HEK293T (cell line): ENCODE measurements at regions not wholly inside any gene's neighbourhood (a gene's known extent, or its start where the extent isn't known, plus 50 kb on each side); places are given as distances from the start of the nearest gene placed in this dataset.

ENCODE experiments used
- CTCF ChIA-PET: fragments of 350-600 bp; formaldehyde crosslinking; extraction: SDS; loops from one replicate; lab custom pipeline; 2021; ENCODE audit warnings: antibody characterized with exemption, inconsistent platforms; lab: Yijun Ruan, JAX
- POLR2A ChIA-PET: fragments of 350-600 bp; formaldehyde crosslinking; extraction: SDS; loops from one replicate; lab custom pipeline; 2020; ENCODE audit warnings: antibody characterized with exemption, inconsistent platforms; lab: Yijun Ruan, JAX
- DNase-seq: peaks from one replicate; pipeline ENCODE4 v3.0.0; 2012; ENCODE audit warnings: mixed read lengths; ENCODE audit errors: extremely low spot score
- ARNT ChIP-seq: fragments of 450-650 bp; IDR thresholded peaks from 2 replicates; pipeline ENCODE4 v1.6.1; 2017; ENCODE audit warnings: mild to moderate bottlenecking
- BHLHE40 ChIP-seq: fragments of 450-650 bp; IDR thresholded peaks from 2 replicates; pipeline ENCODE4 v1.6.1; 2016; ENCODE audit warnings: mild to moderate bottlenecking, moderate library complexity, borderline replicate concordance
- CTBP1 ChIP-seq: fragments of 450-650 bp; IDR thresholded peaks from 2 replicates; pipeline ENCODE4 v1.6.1; 2016; ENCODE audit warnings: borderline replicate concordance
- ELF4 ChIP-seq: fragments of 450-650 bp; IDR thresholded peaks from 2 replicates; pipeline ENCODE4 v1.6.1; 2017; ENCODE audit warnings: antibody characterized with exemption
- FOXA1 ChIP-seq: fragments of 450-650 bp; IDR thresholded peaks from 2 replicates; pipeline ENCODE4 v1.6.1; 2016; ENCODE audit warnings: mild to moderate bottlenecking
- FOXK2 ChIP-seq: fragments of 450-650 bp; IDR thresholded peaks from 2 replicates; pipeline ENCODE4 v1.6.1; 2016; ENCODE audit warnings: mild to moderate bottlenecking
- FOXM1 ChIP-seq: fragments of 450-650 bp; IDR thresholded peaks from 2 replicates; pipeline ENCODE4 v1.6.1; 2017; ENCODE audit warnings: mild to moderate bottlenecking, borderline replicate concordance
- HDGF ChIP-seq: fragments of 450-650 bp; IDR thresholded peaks from 2 replicates; pipeline ENCODE4 v1.6.1; 2017; ENCODE audit warnings: antibody characterized with exemption, borderline replicate concordance
- L3MBTL2 ChIP-seq: fragments of 450-650 bp; conservative IDR thresholded peaks from 2 replicates; pipeline ENCODE4 v1.6.1; 2016; ENCODE audit warnings: mild to moderate bottlenecking
- LEF1 ChIP-seq: fragments of 450-650 bp; IDR thresholded peaks from 2 replicates; pipeline ENCODE4 v1.6.1; 2017; ENCODE audit warnings: mild to moderate bottlenecking, borderline replicate concordance
- NFRKB ChIP-seq: fragments of 450-650 bp; IDR thresholded peaks from 2 replicates; pipeline ENCODE4 v1.6.1; 2016; ENCODE audit warnings: mild to moderate bottlenecking, moderate library complexity
- SP1 ChIP-seq: fragments of 450-650 bp; IDR thresholded peaks from 2 replicates; pipeline ENCODE4 v1.6.1; 2017
- SUZ12 ChIP-seq: fragments of 450-650 bp; IDR thresholded peaks from 2 replicates; pipeline ENCODE4 v1.6.1; 2016; ENCODE audit warnings: mild to moderate bottlenecking
- TARDBP ChIP-seq: fragments of 450-650 bp; IDR thresholded peaks from 2 replicates; pipeline ENCODE4 v1.6.1; 2016
- ZNF384 ChIP-seq: fragments of 450-650 bp; IDR thresholded peaks from 2 replicates; pipeline ENCODE4 v1.6.1; 2016
- TF ChIP-seq, protein P1 (sequence below): fragments of 450-650 bp; IDR thresholded peaks from 2 replicates; pipeline ENCODE4 v1.6.1; 2016

DNA sequence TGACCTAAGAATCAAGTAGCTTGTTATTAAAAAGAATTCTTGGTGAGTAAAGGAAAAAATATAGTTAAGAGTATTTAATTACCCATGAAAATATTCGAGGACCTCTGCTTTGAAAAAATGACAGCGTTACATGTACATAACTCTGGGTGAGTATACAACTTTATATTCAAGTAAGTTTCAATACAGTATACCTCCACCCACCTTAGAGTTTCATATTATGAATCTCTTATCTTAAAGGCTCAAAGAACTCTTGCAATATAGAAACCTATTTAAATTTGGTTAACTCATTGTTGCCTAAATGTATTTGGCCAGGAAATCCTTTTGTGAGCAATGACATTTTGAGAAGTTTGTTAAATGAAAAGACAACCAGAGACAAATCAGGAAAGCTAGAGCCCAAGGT, 138.2 kb downstream of the QDPR start:
- DNase-seq, result no peak
- CTCF ChIA-PET, result no interaction called here
- TF ChIP-seq TARDBP (no peak), L3MBTL2 (no peak), SP1 (no peak), ZNF384 (no peak), ARNT (no peak), HDGF (no peak), NFRKB (no peak), SUZ12 (no peak), CTBP1 (no peak), LEF1 (no peak), BHLHE40 (no peak), FOXK2 (no peak), FOXA1 (no peak), ELF4 (no peak), FOXM1 (no peak)
- TF ChIP-seq, protein P1, sequence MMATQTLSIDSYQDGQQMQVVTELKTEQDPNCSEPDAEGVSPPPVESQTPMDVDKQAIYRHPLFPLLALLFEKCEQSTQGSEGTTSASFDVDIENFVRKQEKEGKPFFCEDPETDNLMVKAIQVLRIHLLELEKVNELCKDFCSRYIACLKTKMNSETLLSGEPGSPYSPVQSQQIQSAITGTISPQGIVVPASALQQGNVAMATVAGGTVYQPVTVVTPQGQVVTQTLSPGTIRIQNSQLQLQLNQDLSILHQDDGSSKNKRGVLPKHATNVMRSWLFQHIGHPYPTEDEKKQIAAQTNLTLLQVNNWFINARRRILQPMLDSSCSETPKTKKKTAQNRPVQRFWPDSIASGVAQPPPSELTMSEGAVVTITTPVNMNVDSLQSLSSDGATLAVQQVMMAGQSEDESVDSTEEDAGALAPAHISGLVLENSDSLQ, result no peak
- POLR2A ChIA-PET, result no interaction called here

DNA sequence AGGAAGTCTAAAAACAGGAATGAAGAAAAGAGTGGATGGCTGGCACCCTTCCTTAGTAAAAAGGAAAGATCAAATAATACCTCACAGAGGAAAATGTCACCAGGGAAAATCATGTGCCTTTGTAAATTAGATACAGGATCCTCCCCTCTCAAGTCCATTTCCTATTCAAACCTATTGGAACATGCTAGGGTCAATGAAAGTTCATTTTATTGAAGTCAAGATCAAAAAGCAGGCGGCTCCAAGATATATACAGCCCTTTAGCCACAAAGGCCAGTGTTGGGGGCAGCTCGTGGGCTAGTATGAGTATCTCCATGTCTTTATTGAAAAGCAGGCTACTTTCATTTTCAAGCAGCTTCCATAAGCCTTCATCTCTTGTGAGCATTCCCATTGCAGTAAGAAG, 141.1 kb downstream of the QDPR start:
- TF ChIP-seq, protein P1, result no peak
- no peak for TF ChIP-seq NFRKB
- no peak for TF ChIP-seq FOXK2
- ChIA-PET CTCF (no interaction called here), POLR2A (no interaction called here)
- no peak for DNase-seq

DNA sequence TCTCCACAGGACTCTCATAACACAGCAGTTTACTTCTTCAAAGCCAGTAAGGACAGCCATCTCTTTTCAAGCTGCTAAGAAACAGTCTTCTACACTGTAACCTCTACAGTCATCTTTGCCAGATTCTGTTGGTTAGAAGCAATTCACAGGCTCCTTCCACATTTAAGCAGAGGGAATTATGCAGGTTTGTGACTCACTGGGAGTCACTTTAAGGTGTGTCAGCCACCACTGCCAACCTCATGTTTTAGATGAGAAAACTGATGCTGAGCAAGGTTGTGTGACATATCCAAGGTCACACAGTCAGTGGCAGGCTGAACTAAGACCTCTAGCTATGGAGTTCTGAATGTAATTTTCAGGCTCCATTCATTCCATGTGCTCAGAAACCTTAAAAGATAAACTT, 143.5 kb downstream of the QDPR start:
- TF ChIP-seq TARDBP, result no peak
- TF ChIP-seq SUZ12, result no peak
- TF ChIP-seq ELF4, result no peak
- no peak for TF ChIP-seq BHLHE40
- TF ChIP-seq CTBP1, result no peak
- TF ChIP-seq SP1, result no peak
- no peak for TF ChIP-seq FOXA1
- no peak for TF ChIP-seq HDGF
- CTCF ChIA-PET, result interaction anchor here (0.5 kb wide), 1 partner anchor 21 kb away, joined by 3 read pairs; no protein-coding TSS in a partner anchor
- no peak for DNase-seq
- POLR2A ChIA-PET, result no interaction called here

DNA sequence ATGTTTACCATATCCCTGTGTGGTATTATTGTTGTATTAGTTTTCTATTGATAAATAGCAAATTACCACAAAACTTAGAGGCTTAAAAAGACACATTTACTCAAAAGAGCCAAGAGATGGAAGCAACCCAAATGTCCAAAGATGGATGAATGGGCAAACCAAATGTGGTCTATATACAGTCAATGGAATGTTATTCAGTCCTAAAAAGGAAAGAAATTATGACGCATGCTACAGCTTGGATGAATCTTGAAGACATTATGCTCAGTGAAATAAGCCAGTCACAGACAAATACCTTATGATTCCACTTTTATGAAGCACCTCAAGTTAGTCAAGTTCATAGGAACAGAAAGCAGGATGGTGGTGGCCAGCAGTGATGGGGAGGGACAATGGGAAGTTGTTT, 144.7 kb downstream of the QDPR start:
- no peak for DNase-seq
- TF ChIP-seq NFRKB (no peak), ZNF384 (no peak), HDGF (no peak), SP1 (no peak), TARDBP (no peak), BHLHE40 (no peak), FOXM1 (no peak), FOXK2 (no peak), CTBP1 (no peak), LEF1 (no peak), FOXA1 (no peak), ELF4 (no peak), ARNT (no peak), L3MBTL2 (no peak), SUZ12 (no peak)
- TF ChIP-seq, protein P1, result no peak
- ChIA-PET POLR2A (no interaction called here), CTCF (no interaction called here)

DNA sequence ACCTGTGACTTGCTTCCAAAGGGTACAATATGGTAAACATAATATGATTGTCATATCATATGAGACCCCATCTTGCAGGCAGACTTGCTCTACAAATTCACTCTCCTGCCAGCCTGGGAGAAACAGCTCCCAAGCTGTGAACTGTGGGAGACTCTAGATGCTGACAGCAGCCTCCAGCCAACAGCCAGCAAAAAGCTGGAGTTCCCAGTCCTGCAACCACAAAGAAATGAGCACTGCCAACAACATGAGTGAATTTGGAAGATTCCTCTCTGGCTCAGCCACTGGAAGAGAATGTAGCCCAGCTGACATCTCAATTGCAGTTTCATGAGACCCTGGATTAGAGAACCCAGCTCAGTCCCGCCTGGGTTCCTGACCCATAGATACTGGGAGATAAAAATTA, 145.4 kb downstream of the QDPR start:
- CTCF ChIA-PET, result no interaction called here
- DNase-seq, result no peak
- TF ChIP-seq CTBP1 (no peak), LEF1 (no peak), FOXK2 (no peak), FOXA1 (no peak), ARNT (no peak), BHLHE40 (no peak), NFRKB (no peak), L3MBTL2 (no peak), SUZ12 (no peak), TARDBP (no peak), SP1 (no peak), HDGF (no peak), FOXM1 (no peak), ZNF384 (no peak)
- TF ChIP-seq, protein P1, result no peak
- POLR2A ChIA-PET, result no interaction called here

DNA sequence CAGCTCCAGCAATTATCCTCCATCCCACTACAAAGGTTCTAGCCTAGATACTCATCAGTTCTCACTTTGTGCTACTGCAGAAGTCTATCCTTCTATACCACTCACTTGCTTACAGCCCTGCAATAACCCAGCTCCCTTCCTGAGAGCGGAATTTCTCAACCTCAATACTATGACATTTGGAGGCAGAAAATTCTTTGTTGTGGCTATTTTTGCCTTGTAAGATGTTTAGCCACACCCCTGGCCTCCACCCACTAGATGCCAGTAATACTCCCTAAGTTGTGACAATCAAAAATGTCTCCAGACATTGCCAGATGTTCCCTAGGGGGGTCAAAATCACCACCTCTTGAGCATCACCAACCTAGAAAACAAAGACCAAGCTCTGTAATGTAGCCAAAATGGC, 149.5 kb downstream of the QDPR start:
- CTCF ChIA-PET, result no interaction called here
- no peak for DNase-seq
- no peak for TF ChIP-seq TARDBP
- no peak for TF ChIP-seq SP1
- no peak for TF ChIP-seq HDGF
- TF ChIP-seq, protein P1, result no peak
- no peak for TF ChIP-seq FOXK2
- no peak for TF ChIP-seq SUZ12
- POLR2A ChIA-PET, result no interaction called here
